ENCODE measurements at regions not wholly inside any gene's neighbourhood (a gene's known extent, or its start where the extent isn't known, plus 50 kb on each side); places are given as distances from the start of the nearest gene placed in this dataset.

- no peak overlapping the region for H3K4me3 ChIP-seq
- TF ChIP-seq POLR2AphosphoS5 (IDR thresholded peaks at IDR 0.05) (no peak), POLR2A (IDR thresholded peaks at IDR 0.05) (no peak), CTCF (IDR thresholded peaks at IDR 0.05) (no peak), EP300 (IDR thresholded peaks at IDR 0.05) (no peak)
- no peaks in the 10 kb centered on the region for H3K27me3 ChIP-seq
- no peak overlapping the region for H3K27ac ChIP-seq
- 76 to 95% (median 80%) methylated on average over 1 of the region's 1 CpG for WGBS, 5 donors
- DNase-seq: no peak
- intact Hi-C loops (cut with DNase I; ENCODE audit: low total_unique reads): no loop called here
- no peaks in the 10 kb centered on the region for H3K4me1 ChIP-seq
- peaks cover 0 to 30% (median 20%) of the 10 kb centered on the region in 4 donors for H3K9me3 ChIP-seq
- no peaks in the 10 kb centered on the region for H3K36me3 ChIP-seq
Measured at GRCh38 chr17:53900951-53901350, 78.2 kb downstream of the KIF2B start.

GRCh38 chr17:53907435-53907834, 84.7 kb downstream of the KIF2B start:
- intact Hi-C loops (cut with DNase I; ENCODE audit: low total_unique reads): no loop called here
- H3K36me3 ChIP-seq: no peaks in the 10 kb centered on the region
- 36 to 56% (median 43%) methylated on average over 1 of the region's 1 CpG for WGBS, 5 donors

GRCh38 chr17:53909802-53910201, 87.1 kb downstream of the KIF2B start:
- no peaks in the 10 kb centered on the region for H3K36me3 ChIP-seq
- no peaks in the 10 kb centered on the region for H3K4me1 ChIP-seq
- intact Hi-C loops (cut with DNase I; ENCODE audit: low total_unique reads): no loop called here
- WGBS, 5 donors: 90 to 96% (median 93%) methylated on average over 3 of the region's 3 CpGs
- no peak for DNase-seq
- no peaks in the 10 kb centered on the region for H3K27me3 ChIP-seq
- H3K4me3 ChIP-seq: no peak overlapping the region
- H3K9me3 ChIP-seq: peaks cover 0 to 4% (median 0%) of the 10 kb centered on the region in 4 donors
- no peak overlapping the region for H3K27ac ChIP-seq
- no peak for TF ChIP-seq EP300 (IDR thresholded peaks at IDR 0.05)
- no peak for TF ChIP-seq POLR2AphosphoS5 (IDR thresholded peaks at IDR 0.05)
- TF ChIP-seq POLR2A (IDR thresholded peaks at IDR 0.05): no peak
- no peak for TF ChIP-seq CTCF (IDR thresholded peaks at IDR 0.05)

More at GRCh38 chr17:53907435-53907834, 84.7 kb downstream of the KIF2B start:
- Histone ChIP-seq H3K4me3 (no peak overlapping the region), H3K27me3 (no peaks in the 10 kb centered on the region), H3K4me1 (no peaks in the 10 kb centered on the region), H3K9me3 (peaks cover 0 to 11% (median 4%) of the 10 kb centered on the region in 4 donors), H3K27ac (no peak overlapping the region)
- TF ChIP-seq CTCF (IDR thresholded peaks at IDR 0.05): no peak
- TF ChIP-seq POLR2AphosphoS5 (IDR thresholded peaks at IDR 0.05): no peak
- TF ChIP-seq POLR2A (IDR thresholded peaks at IDR 0.05): no peak
- no peak for TF ChIP-seq EP300 (IDR thresholded peaks at IDR 0.05)
- DNase-seq: no peak

GRCh38 chr17:53912117-53912516, 89.4 kb downstream of the KIF2B start:
- TF ChIP-seq POLR2AphosphoS5 (IDR thresholded peaks at IDR 0.05) (no peak), CTCF (IDR thresholded peaks at IDR 0.05) (no peak), EP300 (IDR thresholded peaks at IDR 0.05) (no peak), POLR2A (IDR thresholded peaks at IDR 0.05) (no peak)
- Histone ChIP-seq H3K36me3 (no peaks in the 10 kb centered on the region), H3K4me1 (no peaks in the 10 kb centered on the region), H3K4me3 (no peak overlapping the region), H3K9me3 (no peaks in the 10 kb centered on the region), H3K27ac (no peak overlapping the region), H3K27me3 (no peaks in the 10 kb centered on the region)
- 41 to 51% (median 44%) methylated on average over 1 of the region's 1 CpG for WGBS, 5 donors
- intact Hi-C loops (cut with DNase I; ENCODE audit: low total_unique reads): no loop called here
- DNase-seq: no peak

All from stomach (tissue), 8 donors.